ENCODE measurements at regions not wholly inside any gene's neighbourhood (a gene's known extent, or its start where the extent isn't known, plus 50 kb on each side); places are given as distances from the start of the nearest gene placed in this dataset.

DNA sequence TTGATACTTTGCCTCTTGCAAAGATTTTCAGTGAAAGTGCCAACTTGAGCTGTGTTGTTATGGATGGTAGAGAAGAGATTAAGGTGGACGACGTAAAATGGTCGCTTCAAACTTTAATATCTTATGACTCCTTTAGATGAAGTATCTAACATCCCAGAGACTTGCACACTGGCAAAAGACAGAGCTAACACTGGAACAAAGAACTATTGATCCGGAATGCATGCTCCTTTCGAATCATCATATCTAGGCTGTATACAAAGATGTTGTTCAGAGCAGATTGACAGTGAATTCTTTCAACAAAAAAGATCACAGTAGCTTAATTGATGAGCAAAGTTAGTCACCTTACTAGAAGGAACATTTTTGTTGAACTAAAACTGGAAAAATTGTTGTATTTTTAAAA lies 592.7 kb downstream of the NXPH1 start:
- ChIA-PET CTCF (interaction anchor here (2.1 kb wide), 1 partner anchor 8 kb away, joined by 9 read pairs; no protein-coding TSS in a partner anchor), POLR2A (no interaction called here)
- no peak for DNase-seq (ENCODE audit: extremely low spot score)
- TF ChIP-seq, protein P1, sequence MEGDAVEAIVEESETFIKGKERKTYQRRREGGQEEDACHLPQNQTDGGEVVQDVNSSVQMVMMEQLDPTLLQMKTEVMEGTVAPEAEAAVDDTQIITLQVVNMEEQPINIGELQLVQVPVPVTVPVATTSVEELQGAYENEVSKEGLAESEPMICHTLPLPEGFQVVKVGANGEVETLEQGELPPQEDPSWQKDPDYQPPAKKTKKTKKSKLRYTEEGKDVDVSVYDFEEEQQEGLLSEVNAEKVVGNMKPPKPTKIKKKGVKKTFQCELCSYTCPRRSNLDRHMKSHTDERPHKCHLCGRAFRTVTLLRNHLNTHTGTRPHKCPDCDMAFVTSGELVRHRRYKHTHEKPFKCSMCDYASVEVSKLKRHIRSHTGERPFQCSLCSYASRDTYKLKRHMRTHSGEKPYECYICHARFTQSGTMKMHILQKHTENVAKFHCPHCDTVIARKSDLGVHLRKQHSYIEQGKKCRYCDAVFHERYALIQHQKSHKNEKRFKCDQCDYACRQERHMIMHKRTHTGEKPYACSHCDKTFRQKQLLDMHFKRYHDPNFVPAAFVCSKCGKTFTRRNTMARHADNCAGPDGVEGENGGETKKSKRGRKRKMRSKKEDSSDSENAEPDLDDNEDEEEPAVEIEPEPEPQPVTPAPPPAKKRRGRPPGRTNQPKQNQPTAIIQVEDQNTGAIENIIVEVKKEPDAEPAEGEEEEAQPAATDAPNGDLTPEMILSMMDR (IDR thresholded peaks at IDR 0.05; ENCODE audit: control extremely low read depth, extremely low read depth, low read depth, missing control alignments), result no peak

DNA sequence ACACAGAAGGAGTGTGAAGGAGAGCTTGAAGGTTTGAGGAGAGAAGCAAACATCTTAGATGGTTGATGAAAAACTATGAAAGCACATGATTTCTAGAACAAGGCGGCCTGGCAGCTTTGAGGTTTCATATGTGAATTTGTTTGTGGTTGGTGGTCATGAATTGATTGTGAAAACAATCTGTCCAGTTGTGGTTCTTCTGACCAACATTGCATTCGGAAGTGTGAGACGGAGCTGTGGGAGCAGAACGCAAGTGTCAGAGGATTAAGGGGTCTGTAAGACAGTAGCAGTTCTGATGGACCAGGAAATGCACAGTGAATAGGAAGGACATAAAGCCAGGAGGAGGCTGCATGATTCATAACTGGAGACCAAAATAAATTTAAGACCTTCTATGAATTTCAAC lies 594.6 kb downstream of the NXPH1 start:
- DNase-seq (ENCODE audit: extremely low spot score), result no peak
- ChIA-PET POLR2A (no interaction called here), CTCF (no interaction called here)
- TF ChIP-seq, protein P1 (IDR thresholded peaks at IDR 0.05; ENCODE audit: control extremely low read depth, extremely low read depth, low read depth, missing control alignments), result no peak

DNA sequence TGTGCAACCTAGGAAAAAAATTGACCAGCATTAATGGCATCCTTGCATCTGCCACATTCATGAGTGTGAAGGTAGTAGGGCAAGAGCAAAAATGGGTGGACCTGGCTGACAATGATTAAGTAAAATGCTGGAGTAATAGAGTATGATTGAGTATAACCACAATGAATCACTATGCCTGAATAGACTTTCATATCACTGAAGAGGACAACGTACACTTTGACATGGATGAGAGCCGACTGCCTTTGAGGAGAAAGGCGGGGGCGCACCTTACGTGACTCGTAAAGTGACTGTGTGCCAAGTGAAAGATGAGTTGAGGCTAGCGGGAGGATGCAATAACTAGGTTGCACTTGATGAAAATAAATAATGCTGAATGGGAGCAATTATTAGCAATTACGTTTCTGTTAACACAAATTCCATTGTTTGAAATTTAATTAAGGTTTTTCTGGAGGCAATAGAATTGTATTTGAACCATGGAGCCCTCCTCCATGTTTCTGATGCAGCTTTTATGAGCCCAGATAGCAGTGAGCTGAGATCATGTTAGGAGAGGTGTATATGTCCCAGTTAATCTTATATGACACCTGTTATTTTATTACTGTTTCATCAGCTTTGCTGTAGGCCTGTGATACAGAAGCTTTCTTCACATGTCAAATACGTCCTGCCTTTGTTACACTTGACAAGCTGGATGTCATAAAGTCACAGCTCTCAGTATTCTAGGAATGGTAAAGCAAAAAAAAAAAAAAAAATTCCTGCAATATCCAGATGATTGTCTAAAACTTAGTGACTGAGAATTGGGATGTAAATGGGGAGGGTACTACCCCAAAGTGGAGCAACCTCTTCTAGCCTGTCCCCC lies 596.5 kb downstream of the NXPH1 start:
- ChIA-PET POLR2A (no interaction called here), CTCF (interaction anchor here (1.4 to 1.5 kb wide), 2 partner anchors 9 to 12 kb away, joined by 3 to 4 read pairs; no protein-coding TSS in a partner anchor)
- TF ChIP-seq, protein P1 (IDR thresholded peaks at IDR 0.05; ENCODE audit: control extremely low read depth, extremely low read depth, low read depth, missing control alignments), result no peak
- DNase-seq (ENCODE audit: extremely low spot score), result no peak

DNA sequence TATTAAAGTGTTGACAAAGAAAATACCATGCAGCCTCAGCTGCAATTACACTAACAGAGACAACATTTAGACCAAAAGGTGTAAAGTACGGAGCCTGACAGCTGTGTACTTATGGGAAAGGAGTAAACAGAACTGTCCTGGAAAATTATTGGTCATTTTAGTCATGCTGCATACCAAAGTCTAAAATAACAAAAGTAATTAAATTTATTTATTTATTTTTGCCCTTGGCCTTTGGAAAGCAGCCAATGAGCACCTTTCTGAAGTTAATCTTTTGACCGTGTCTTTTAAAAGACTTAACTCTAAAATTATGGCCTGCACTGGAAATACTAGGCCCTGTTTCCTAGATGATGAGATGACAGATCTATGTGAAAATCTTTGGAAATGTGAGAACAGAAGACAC lies 597.6 kb downstream of the NXPH1 start:
- POLR2A ChIA-PET, result no interaction called here
- TF ChIP-seq, protein P1 (IDR thresholded peaks at IDR 0.05; ENCODE audit: control extremely low read depth, extremely low read depth, low read depth, missing control alignments), result no peak
- no peak for DNase-seq (ENCODE audit: extremely low spot score)
- CTCF ChIA-PET, result interaction anchor here (1.4 to 1.5 kb wide), 2 partner anchors 8 to 11 kb away, joined by 3 to 4 read pairs; no protein-coding TSS in a partner anchor

DNA sequence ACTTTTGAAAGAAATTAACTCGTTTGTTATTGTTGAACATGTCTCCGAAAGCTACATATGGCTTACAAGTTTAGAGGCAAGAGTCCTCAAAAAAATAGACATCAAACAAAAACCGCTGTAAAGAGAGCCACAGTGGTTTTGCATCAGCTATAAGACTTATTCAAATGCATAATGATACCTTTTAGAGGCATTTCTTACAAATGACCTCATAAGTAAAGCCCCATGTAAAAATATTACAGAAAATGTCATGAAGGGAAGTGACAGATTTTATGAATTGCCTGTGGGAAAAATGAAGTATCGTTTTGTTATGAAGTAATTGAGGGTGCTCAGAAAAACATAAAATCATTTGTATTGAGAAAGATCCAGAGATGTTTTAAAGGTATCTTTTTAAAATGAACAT lies 598.0 kb downstream of the NXPH1 start:
- DNase-seq (ENCODE audit: extremely low spot score), result no peak
- ChIA-PET POLR2A (no interaction called here), CTCF (no interaction called here)
- TF ChIP-seq, protein P1 (IDR thresholded peaks at IDR 0.05; ENCODE audit: control extremely low read depth, extremely low read depth, low read depth, missing control alignments), result no peak

DNA sequence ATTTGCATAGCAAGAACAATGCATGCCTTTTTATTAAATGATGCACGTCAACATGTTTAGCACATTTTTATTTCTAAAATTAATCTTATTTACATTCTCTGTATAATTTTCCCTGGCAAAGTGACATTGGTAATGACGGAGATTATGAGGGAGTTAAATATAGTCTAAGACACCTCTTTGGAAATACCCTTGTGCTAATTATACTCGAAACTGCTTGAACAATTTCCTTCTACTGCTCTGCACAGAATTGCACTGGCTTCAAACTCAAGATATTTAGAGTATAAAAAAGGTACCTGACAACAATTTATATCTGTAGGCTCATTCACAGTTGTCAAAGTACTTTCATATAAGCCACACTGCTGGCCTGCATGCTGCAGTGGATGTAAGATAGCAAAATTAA lies 602.7 kb downstream of the NXPH1 start:
- TF ChIP-seq, protein P1 (IDR thresholded peaks at IDR 0.05; ENCODE audit: control extremely low read depth, extremely low read depth, low read depth, missing control alignments), result no peak
- DNase-seq (ENCODE audit: extremely low spot score), result no peak
- CTCF ChIA-PET, result no interaction called here
- POLR2A ChIA-PET, result no interaction called here
